Immature natural killer cell (primary cell): ENCODE measurements at regions not wholly inside any gene's neighbourhood (a gene's known extent, or its start where the extent isn't known, plus 50 kb on each side); places are given as distances from the start of the nearest gene placed in this dataset.

Experiments used
- DNase-seq, 3 donors: peaks; one replicate each; pipeline ENCODE4 v3.0.0; 2022; ENCODE audit warnings: mixed read lengths in 1 of 3
- H3K27ac Mint-ChIP-seq, 6 donors: one replicate each; pipeline ENCODE4 v1.8.0; 2020; ENCODE audit warnings: mixed read lengths in 6 of 6, mild to moderate bottlenecking in 5 of 6, inconsistent platforms in 4 of 6, moderate library complexity in 3 of 6
- H3K27me3 Mint-ChIP-seq, 3 donors: one replicate each; pipeline ENCODE4 v1.8.0; 2020 to 2021; ENCODE audit warnings: low read depth in 3 of 3, mild to moderate bottlenecking in 3 of 3, mixed read lengths in 3 of 3, moderate library complexity in 3 of 3, inconsistent platforms in 1 of 3
- H3K36me3 Mint-ChIP-seq, 3 donors: one replicate each; pipeline ENCODE4 v1.8.0; 2020; ENCODE audit warnings: mixed read lengths in 3 of 3, inconsistent platforms in 2 of 3, mild to moderate bottlenecking in 2 of 3
- H3K4me1 Mint-ChIP-seq, 2 donors: one replicate each; pipeline ENCODE4 v1.8.0; 2020; ENCODE audit warnings: inconsistent platforms in 2 of 2, mild to moderate bottlenecking in 2 of 2, mixed read lengths in 2 of 2, moderate library complexity in 1 of 2
- H3K4me3 Mint-ChIP-seq, 5 donors: one replicate each; pipeline ENCODE4 v1.8.0; 2020; ENCODE audit warnings: mild to moderate bottlenecking in 5 of 5, mixed read lengths in 5 of 5, inconsistent platforms in 3 of 5, moderate library complexity in 3 of 5
- H3K9me3 Mint-ChIP-seq, 6 donors: one replicate each; pipeline ENCODE4 v1.8.0; 2020; ENCODE audit warnings: mild to moderate bottlenecking in 6 of 6, mixed read lengths in 6 of 6, inconsistent platforms in 4 of 6, moderate library complexity in 3 of 6

GRCh38 chr12:112740387-112740934, 51.1 kb upstream of the RPH3A start:
- H3K9me3 Mint-ChIP-seq, result peaks cover 0 to 2% (median 0%) of the 10 kb centered on the region in 6 donors

GRCh38 chr12:112741106-112741505, 50.4 kb upstream of the RPH3A start:
- peaks cover 0 to 2% (median 0%) of the 10 kb centered on the region in 6 donors for H3K9me3 Mint-ChIP-seq
- H3K27ac Mint-ChIP-seq, result no peak overlapping the region
- no peaks in the 10 kb centered on the region for H3K36me3 Mint-ChIP-seq
- H3K4me3 Mint-ChIP-seq, result no peak overlapping the region
- peaks cover 8 to 9% of the 10 kb centered on the region in 2 donors for H3K4me1 Mint-ChIP-seq
- peaks cover 3 to 8% (median 4%) of the 10 kb centered on the region in 3 donors for H3K27me3 Mint-ChIP-seq
- DNase-seq, result no peak

More at GRCh38 chr12:112740387-112740934, 51.1 kb upstream of the RPH3A start:
- no peak overlapping the region for H3K4me3 Mint-ChIP-seq
- H3K27me3 Mint-ChIP-seq, result peaks cover 1 to 14% (median 5%) of the 10 kb centered on the region in 3 donors
- H3K36me3 Mint-ChIP-seq, result no peaks in the 10 kb centered on the region
- peaks cover 2% of the 10 kb centered on the region in 2 donors for H3K4me1 Mint-ChIP-seq
- H3K27ac Mint-ChIP-seq, result no peak overlapping the region
- no peak for DNase-seq
